Spleen (tissue), 11 donors: ENCODE measurements at regions not wholly inside any gene's neighbourhood (a gene's known extent, or its start where the extent isn't known, plus 50 kb on each side); places are given as distances from the start of the nearest gene placed in this dataset.
"Not testable (repeated sequence)": the region's sequence is repeated elsewhere in the genome, so short reads cannot be mapped to it uniquely, and the experiment has no call there.

Experiments used
- DNase-seq: peaks from one replicate; pipeline ENCODE4 v3.0.0-alpha.2; 2020
- H3K27ac ChIP-seq, 8 donors: fragments of 200-600 bp; sonication (generic) in 7 of 8; 1 replicate in 4 of 8; 2 replicates in 4 of 8; pipeline versions ENCODE4 v1.5.0 to v1.8.0; 2016 to 2021; ENCODE audit warnings: inconsistent platforms in 4 of 8, mild to moderate bottlenecking in 4 of 8, moderate library complexity in 1 of 8
- H3K27me3 ChIP-seq, 7 donors: fragments of 200-600 bp; sonication (generic) in 6 of 7; replicated peaks in 1 of 7; 1 replicate in 4 of 7; 2 replicates in 3 of 7; pipeline versions ENCODE4 v1.5.0 to v1.8.0; 2016 to 2021; ENCODE audit warnings: inconsistent platforms in 3 of 7, mild to moderate bottlenecking in 1 of 7
- H3K36me3 ChIP-seq, 6 donors: fragments of 200-600 bp; sonication (generic) in 5 of 6; 1 replicate in 4 of 6; 2 replicates in 2 of 6; pipeline versions ENCODE4 v1.5.0 to v1.8.0; 2016 to 2021; ENCODE audit warnings: inconsistent platforms in 2 of 6
- H3K4me1 ChIP-seq, 6 donors: fragments of 200-600 bp; sonication (generic) in 5 of 6; 1 replicate in 3 of 6; 2 replicates in 3 of 6; pipeline versions ENCODE4 v1.5.0 to v1.8.0; 2016 to 2021; ENCODE audit warnings: inconsistent platforms in 3 of 6
- H3K4me3 ChIP-seq, 8 donors: fragments of 200-600 bp; sonication (generic) in 7 of 8; 1 replicate in 4 of 8; 2 replicates in 4 of 8; pipeline versions ENCODE4 v1.5.0 to v1.8.0; 2016 to 2021; ENCODE audit warnings: inconsistent platforms in 4 of 8, mild to moderate bottlenecking in 4 of 8, moderate library complexity in 2 of 8
- H3K9me3 ChIP-seq, 8 donors: fragments of 200-600 bp; sonication (generic) in 7 of 8; 1 replicate in 4 of 8; 2 replicates in 4 of 8; pipeline versions ENCODE4 v1.5.0 to v1.8.0; 2016 to 2021; ENCODE audit warnings: inconsistent platforms in 4 of 8
- CTCF ChIP-seq, 11 experiments: fragments of 200-600 bp in 7 of 11; fragments of 450-650 bp in 4 of 11; sonication (generic) in 4 of 11; IDR thresholded peaks in 8 of 11; conservative IDR thresholded peaks in 3 of 11; 1 replicate in 7 of 11; 2 replicates in 4 of 11; pipeline versions ENCODE4 v1.4.0 to v1.8.0; 2016 to 2021; ENCODE audit warnings: antibody characterized with exemption in 11 of 11, inconsistent platforms in 4 of 11, mild to moderate bottlenecking in 1 of 11
- POLR2A ChIP-seq, 3 donors: fragments of 450-650 bp; IDR thresholded peaks; one replicate each; pipeline ENCODE4 v1.5.1; 2017; ENCODE audit warnings: antibody characterized with exemption in 3 of 3, mild to moderate bottlenecking in 1 of 3
- POLR2AphosphoS5 ChIP-seq, 3 donors: sonication (generic); formaldehyde crosslinking; IDR thresholded peaks; one replicate each; pipeline ENCODE4 v1.5.1; 2017; ENCODE audit warnings: antibody characterized with exemption in 3 of 3
- WGBS, 5 donors: extraction: QIAGEN DNeasy Blood & Tissue Kit in 3 of 5; methylation state at CpG; one replicate each; pipeline versions ENCODE4 v1.1.5 to v1.1.7; 2013 to 2018; 5-methylcytosine and 5-hydroxymethylcytosine counted together
- intact Hi-C: fragments of 100-400 bp; cut with DNase I; formaldehyde crosslinking; loops from one replicate; pipeline ENCODE4 v1.15.0; 2023; ENCODE audit warnings: low total_unique reads
- donor health status: healthy with polysubstance abuse.
- donor health status: DM: no; HTN: no; CAD: no; lungs with moderate emphysema.
- donor health status: DM: no; HTN: no; CAD: no.
- donor health status: Bipolar disorder and iron deficiency.
- donor health status: healthy.
- donor health status: DM: no; HTN: no; CAD: no.
- donor health status: DM: yes; HTN: yes; CAD: no.

GRCh38 chr5:136820848-136821247 is 455.5 kb upstream of the TRPC7 start:
- Histone ChIP-seq H3K27me3 (no peaks in the 10 kb centered on the region), H3K27ac (no peak overlapping the region), H3K4me1 (no peaks in the 10 kb centered on the region), H3K4me3 (no peak overlapping the region), H3K36me3 (no peaks in the 10 kb centered on the region), H3K9me3 (peaks cover 0 to 2% (median 0%) of the 10 kb centered on the region in 8 donors)
- DNase-seq: no peak
- 81 to 96% (median 93%) methylated on average over 1 of the region's 1 CpG for WGBS, 5 donors
- intact Hi-C loops: no loop called here
- no peak for TF ChIP-seq POLR2AphosphoS5 (IDR thresholded peaks at IDR 0.05)
- no peak for TF ChIP-seq POLR2A (IDR thresholded peaks at IDR 0.05)
- no peak for TF ChIP-seq CTCF (IDR thresholded peaks at IDR 0.05 in 8 of 11, conservative IDR thresholded peaks at IDR 0.05 in 3 of 11)

GRCh38 chr5:136819526-136820302 is 454.4 kb upstream of the TRPC7 start:
- TF ChIP-seq POLR2A (IDR thresholded peaks at IDR 0.05) (no peak), POLR2AphosphoS5 (IDR thresholded peaks at IDR 0.05) (no peak), CTCF (IDR thresholded peaks at IDR 0.05 in 8 of 11, conservative IDR thresholded peaks at IDR 0.05 in 3 of 11) (no peak)
- Histone ChIP-seq H3K4me1 (no peaks in the 10 kb centered on the region), H3K36me3 (no peaks in the 10 kb centered on the region), H3K4me3 (no peak overlapping the region), H3K9me3 (peaks cover 0 to 2% (median 0%) of the 10 kb centered on the region in 8 donors), H3K27ac (no peak overlapping the region), H3K27me3 (no peaks in the 10 kb centered on the region)
- intact Hi-C loops: no loop called here
- DNase-seq: no peak
- 86 to 100% (median 94%) methylated on average over 1 of the region's 1 CpG for WGBS, 5 donors

GRCh38 chr5:136816327-136816726 is 451.0 kb upstream of the TRPC7 start:
- Histone ChIP-seq H3K4me3 (no peak overlapping the region), H3K27me3 (no peaks in the 10 kb centered on the region), H3K27ac (no peak overlapping the region), H3K9me3 (no peaks in the 10 kb centered on the region), H3K4me1 (no peaks in the 10 kb centered on the region), H3K36me3 (no peaks in the 10 kb centered on the region)
- intact Hi-C loops: no loop called here
- TF ChIP-seq POLR2A (IDR thresholded peaks at IDR 0.05) (no peak), POLR2AphosphoS5 (IDR thresholded peaks at IDR 0.05) (no peak), CTCF (IDR thresholded peaks at IDR 0.05 in 8 of 11, conservative IDR thresholded peaks at IDR 0.05 in 3 of 11) (no peak)
- DNase-seq: no peak
- 66 to 91% (median 85%) methylated on average over 2 of the region's 2 CpGs for WGBS, 5 donors

- Histone ChIP-seq H3K27me3 (no peaks in the 10 kb centered on the region), H3K4me3 (no peak overlapping the region), H3K9me3 (no peaks in the 10 kb centered on the region), H3K27ac (no peak overlapping the region), H3K4me1 (no peaks in the 10 kb centered on the region), H3K36me3 (no peaks in the 10 kb centered on the region)
- intact Hi-C loops: no loop called here
- DNase-seq: no peak
- 78 to 85% (median 80%) methylated on average over 11 of the region's 11 CpGs for WGBS, 5 donors
- TF ChIP-seq CTCF (IDR thresholded peaks at IDR 0.05 in 8 of 11, conservative IDR thresholded peaks at IDR 0.05 in 3 of 11) (no peak), POLR2A (IDR thresholded peaks at IDR 0.05) (no peak), POLR2AphosphoS5 (IDR thresholded peaks at IDR 0.05) (no peak)
Measured at GRCh38 chr5:136814619-136815378, 449.5 kb upstream of the TRPC7 start.

- H3K4me3 ChIP-seq, H3K4me1 ChIP-seq, H3K27me3 ChIP-seq, H3K27ac ChIP-seq, H3K9me3 ChIP-seq, H3K36me3 ChIP-seq, DNase-seq, intact Hi-C loops: not testable (repeated sequence)
- 65 to 75% (median 73%) methylated on average over 2 of the region's 2 CpGs for WGBS, 5 donors
Measured at GRCh38 chr5:136812270-136812669, 446.9 kb upstream of the TRPC7 start.
